ENCODE measurements at regions not wholly inside any gene's neighbourhood (a gene's known extent, or its start where the extent isn't known, plus 50 kb on each side); places are given as distances from the start of the nearest gene placed in this dataset.

GRCh38 chr6:104332364-104332763 lies 527.4 kb downstream of the HACE1 start:
- H2AFZ ChIP-seq (ENCODE audit: low read depth), result no peak overlapping the region
- H3K9me2 ChIP-seq, result no peaks in the 10 kb centered on the region
- H3K27ac ChIP-seq (ENCODE audit: low read depth in 2 of 2, low read length in 1 of 2), result no peak overlapping the region
- TF ChIP-seq MXI1 (IDR thresholded peaks at IDR 0.05; ENCODE audit: low read depth, low read length) (no peak), EP300 (IDR thresholded peaks at IDR 0.05; ENCODE audit: borderline replicate concordance in 1 of 2, low read depth in 1 of 2, low read length in 1 of 2) (peak in 1 of 2 experiments; percentile 54; a peak in 1 of 4 replicates), RCOR1 (IDR thresholded peaks at IDR 0.05; ENCODE audit: low read length) (peak; percentile 32; the same call in 1 of the 2 replicates)
- no peak for DNase-seq
- H3K79me2 ChIP-seq (ENCODE audit: insufficient read depth), result no peaks in the 10 kb centered on the region
- no peak overlapping the region for H3K4me3 ChIP-seq (ENCODE audit: low read depth in 2 of 2, low read length in 1 of 2)
- ChIA-PET CTCF (interaction anchor here (1.4 kb wide), 1 partner anchor 13 kb away, joined by 3 read pairs; no protein-coding TSS in a partner anchor), POLR2A (no interaction called here)
- H4K20me1 ChIP-seq (ENCODE audit: insufficient read depth), result no peaks in the 10 kb centered on the region
- H3K27me3 ChIP-seq (ENCODE audit: insufficient read depth), result no peaks in the 10 kb centered on the region
- H3K4me2 ChIP-seq, result no peak overlapping the region
- no peaks in the 10 kb centered on the region for H3K36me3 ChIP-seq (replicated peaks in 1 of 2; ENCODE audit: control insufficient read depth in 1 of 2, insufficient read depth in 2 of 2, low read length in 1 of 2)
- H3K9ac ChIP-seq, result no peak overlapping the region
- 17% methylated on average over 4 of the region's 4 CpGs for WGBS (ENCODE audit: low lambda C conversion rate)
- H3K9me3 ChIP-seq, result no peaks in the 10 kb centered on the region
- H3K4me1 ChIP-seq (ENCODE audit: control insufficient read depth in 1 of 2, insufficient read depth in 2 of 2, low read depth in 1 of 2, low read length in 1 of 2), result peaks cover 0 to 6% of the 10 kb centered on the region in 2 experiments; a peak in 2 of 4 replicates
- no peaks in the 10 kb centered on the region for H3F3A ChIP-seq (replicated peaks; ENCODE audit: insufficient read depth)

GRCh38 chr6:104326173-104327001 lies 533.3 kb downstream of the HACE1 start:
- POLR2A ChIA-PET, result no interaction called here
- no peaks in the 10 kb centered on the region for H3K9me2 ChIP-seq
- 56% methylated on average over 7 of the region's 7 CpGs for WGBS (ENCODE audit: low lambda C conversion rate)
- H3K27me3 ChIP-seq (ENCODE audit: insufficient read depth), result no peaks in the 10 kb centered on the region
- TF ChIP-seq USF1 (IDR thresholded peaks at IDR 0.05; ENCODE audit: borderline replicate concordance, low read depth) (no peak), FOSL2 (IDR thresholded peaks at IDR 0.05; ENCODE audit: borderline replicate concordance, low read depth) (no peak), FOXM1 (IDR thresholded peaks at IDR 0.05; ENCODE audit: low read depth) (no peak), MEF2A (IDR thresholded peaks at IDR 0.05; ENCODE audit: borderline replicate concordance, low read depth) (no peak), RCOR1 (IDR thresholded peaks at IDR 0.05; ENCODE audit: low read length) (no peak), SMC3 (IDR thresholded peaks at IDR 0.05; ENCODE audit: low read depth, low read length) (no peak), IRF3 (IDR thresholded peaks at IDR 0.05; ENCODE audit: low read depth, low read length) (no peak), TCF12 (IDR thresholded peaks at IDR 0.05) (no peak), EZH2phosphoT487 (IDR thresholded peaks at IDR 0.05; ENCODE audit: borderline replicate concordance, low read depth) (no peak), ZBTB33 (IDR thresholded peaks at IDR 0.05; ENCODE audit: borderline replicate concordance, low read depth) (no peak), EP300 (IDR thresholded peaks at IDR 0.05; ENCODE audit: borderline replicate concordance in 1 of 2, low read depth in 1 of 2, low read length in 1 of 2) (no peak), RXRA (IDR thresholded peaks at IDR 0.05; ENCODE audit: borderline replicate concordance, low read depth) (no peak), SIN3A (IDR thresholded peaks at IDR 0.05; ENCODE audit: borderline replicate concordance, low read depth, low read length) (no peak)
- TF ChIP-seq, protein P1, sequence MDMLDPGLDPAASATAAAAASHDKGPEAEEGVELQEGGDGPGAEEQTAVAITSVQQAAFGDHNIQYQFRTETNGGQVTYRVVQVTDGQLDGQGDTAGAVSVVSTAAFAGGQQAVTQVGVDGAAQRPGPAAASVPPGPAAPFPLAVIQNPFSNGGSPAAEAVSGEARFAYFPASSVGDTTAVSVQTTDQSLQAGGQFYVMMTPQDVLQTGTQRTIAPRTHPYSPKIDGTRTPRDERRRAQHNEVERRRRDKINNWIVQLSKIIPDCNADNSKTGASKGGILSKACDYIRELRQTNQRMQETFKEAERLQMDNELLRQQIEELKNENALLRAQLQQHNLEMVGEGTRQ (IDR thresholded peaks at IDR 0.05; ENCODE audit: borderline replicate concordance, low read depth, low read length), result no peak
- CTCF ChIA-PET, result interaction anchor here (0.5 to 1.5 kb wide), 17 partner anchors 8 to 638 kb away, joined by 3 to 10 read pairs (median 4); no protein-coding TSS in a partner anchor
- no peaks in the 10 kb centered on the region for H3K36me3 ChIP-seq (replicated peaks in 1 of 2; ENCODE audit: control insufficient read depth in 1 of 2, insufficient read depth in 2 of 2, low read length in 1 of 2)
- H3K27ac ChIP-seq (ENCODE audit: low read depth in 2 of 2, low read length in 1 of 2), result no peak overlapping the region
- no peaks in the 10 kb centered on the region for H3K9me3 ChIP-seq
- no peak overlapping the region for H2AFZ ChIP-seq (ENCODE audit: low read depth)
- H3K4me3 ChIP-seq (ENCODE audit: low read depth in 2 of 2, low read length in 1 of 2), result no peak overlapping the region
- DNase-seq, result no peak
- H3K79me2 ChIP-seq (ENCODE audit: insufficient read depth), result no peaks in the 10 kb centered on the region
- H3K4me1 ChIP-seq (ENCODE audit: control insufficient read depth in 1 of 2, insufficient read depth in 2 of 2, low read depth in 1 of 2, low read length in 1 of 2), result peaks cover 0 to 7% of the 10 kb centered on the region in 2 experiments; a peak in 2 of 4 replicates
- no peaks in the 10 kb centered on the region for H3F3A ChIP-seq (replicated peaks; ENCODE audit: insufficient read depth)
- no peak overlapping the region for H3K4me2 ChIP-seq
- H3K9ac ChIP-seq, result no peak overlapping the region
- no peaks in the 10 kb centered on the region for H4K20me1 ChIP-seq (ENCODE audit: insufficient read depth)
